Effector memory CD8-positive, alpha-beta T cell (primary cell): ENCODE measurements at regions not wholly inside any gene's neighbourhood (a gene's known extent, or its start where the extent isn't known, plus 50 kb on each side); places are given as distances from the start of the nearest gene placed in this dataset.

Experiments
- ATAC-seq: fragments of 150-1000 bp; cut with Tn5 transposase; replicated peaks from 2 replicates; pipeline ENCODE4 v1.10.0; 2021; ENCODE audit warnings: mild to moderate bottlenecking, moderate library complexity
- DNase-seq, 3 experiments: peaks; one replicate each; pipeline ENCODE4 v3.0.0; 2021
- H3K27ac Mint-ChIP-seq, 2 donors: one replicate each; pipeline ENCODE4 v1.8.0; 2022; ENCODE audit warnings: mild to moderate bottlenecking in 2 of 2, mixed read lengths in 2 of 2, moderate library complexity in 2 of 2
- H3K27me3 Mint-ChIP-seq, 2 donors: one replicate each; pipeline ENCODE4 v1.8.0; 2022; ENCODE audit warnings: mixed read lengths in 2 of 2
- H3K36me3 Mint-ChIP-seq: one replicate; pipeline ENCODE4 v1.8.0; 2022; ENCODE audit warnings: mild to moderate bottlenecking, moderate library complexity, mixed read lengths; ENCODE audit not compliant: insufficient read depth
- H3K4me1 Mint-ChIP-seq, 2 donors: one replicate each; pipeline ENCODE4 v1.8.0; 2022; ENCODE audit warnings: low read depth in 2 of 2, mixed read lengths in 2 of 2
- H3K4me3 Mint-ChIP-seq, 2 donors: one replicate each; pipeline ENCODE4 v1.8.0; 2022; ENCODE audit warnings: mild to moderate bottlenecking in 2 of 2, mixed read lengths in 2 of 2, moderate library complexity in 2 of 2
- H3K9me3 Mint-ChIP-seq, 2 donors: one replicate each; pipeline ENCODE4 v1.8.0; 2022; ENCODE audit warnings: mixed read lengths in 2 of 2

DNA sequence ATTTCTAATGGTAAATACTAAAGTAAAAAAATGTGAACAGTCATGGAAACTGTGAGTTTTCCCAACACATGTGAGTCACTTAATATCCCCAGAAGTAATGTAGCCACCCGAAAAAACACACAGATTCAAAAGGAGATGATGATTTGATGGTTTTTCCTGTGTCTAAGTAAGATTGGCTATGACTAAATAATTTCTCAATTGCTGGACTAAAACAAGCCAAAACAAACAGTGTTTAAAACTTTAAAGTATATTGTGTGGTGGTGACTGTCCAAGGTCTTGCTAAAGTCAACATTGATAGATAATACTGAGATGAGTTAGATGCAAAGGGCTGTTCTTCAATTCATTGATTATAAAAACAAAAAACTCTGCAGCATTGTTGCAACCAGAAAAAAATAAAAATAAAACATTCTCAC lies 89.6 kb upstream of the SOX5 start:
- Mint-ChIP-seq H3K9me3 (no peaks in the 10 kb centered on the region), H3K27ac (no peak overlapping the region), H3K4me1 (no peaks in the 10 kb centered on the region), H3K36me3 (no peaks in the 10 kb centered on the region), H3K4me3 (no peak overlapping the region), H3K27me3 (no peaks in the 10 kb centered on the region)
- DNase-seq (no peak), ATAC-seq (no peak)

GRCh38 chr12:24038211-24038997 lies 88.9 kb upstream of the SOX5 start:
- no peak overlapping the region for H3K27ac Mint-ChIP-seq
- ATAC-seq, result no peak

DNA sequence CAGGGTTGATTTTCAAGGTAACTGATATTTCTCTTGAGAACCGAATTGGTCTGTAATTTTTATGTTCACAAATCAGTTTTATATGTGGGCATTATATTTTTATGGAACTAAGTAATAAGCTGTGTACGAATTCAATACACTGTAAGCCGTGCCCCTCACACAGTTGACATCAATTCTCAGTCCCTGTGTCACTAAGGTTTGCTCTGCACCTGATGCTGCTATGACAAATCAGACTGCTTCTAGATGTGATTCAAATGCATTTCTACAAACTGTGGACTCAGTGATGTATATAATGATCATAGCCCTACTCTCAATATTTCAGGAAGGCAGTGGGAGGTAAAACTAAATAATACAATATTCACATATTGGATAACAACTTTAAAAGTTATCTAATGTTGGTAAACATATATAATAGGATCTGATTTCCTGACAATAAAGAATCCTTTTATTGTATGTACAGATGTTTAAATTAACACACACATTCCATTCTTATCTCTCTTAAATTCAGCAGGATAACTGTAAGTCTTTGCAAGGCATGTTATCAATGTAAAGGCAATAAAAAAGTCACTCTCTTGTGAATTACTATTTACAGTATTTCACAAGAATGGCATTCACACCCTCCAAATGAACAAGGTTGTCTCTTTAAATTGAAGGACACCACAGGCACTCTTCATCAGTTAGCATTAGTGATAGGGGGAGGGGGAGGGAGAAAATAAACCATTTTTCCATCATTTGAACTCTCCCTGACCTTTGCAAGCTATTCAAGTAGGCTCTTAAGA lies 87.2 kb upstream of the SOX5 start:
- no peak for ATAC-seq
- H3K36me3 Mint-ChIP-seq, result no peaks in the 10 kb centered on the region
- H3K4me1 Mint-ChIP-seq, result no peaks in the 10 kb centered on the region
- H3K9me3 Mint-ChIP-seq, result no peaks in the 10 kb centered on the region
- DNase-seq, result no peak
- no peaks in the 10 kb centered on the region for H3K27me3 Mint-ChIP-seq
- H3K4me3 Mint-ChIP-seq, result no peak overlapping the region
- H3K27ac Mint-ChIP-seq, result no peak overlapping the region

More at GRCh38 chr12:24038211-24038997, 88.9 kb upstream of the SOX5 start:
- H3K4me3 Mint-ChIP-seq, result no peak overlapping the region
- no peaks in the 10 kb centered on the region for H3K36me3 Mint-ChIP-seq
- no peaks in the 10 kb centered on the region for H3K27me3 Mint-ChIP-seq
- no peak for DNase-seq
- no peaks in the 10 kb centered on the region for H3K9me3 Mint-ChIP-seq
- no peaks in the 10 kb centered on the region for H3K4me1 Mint-ChIP-seq

- Mint-ChIP-seq H3K4me3 (no peak overlapping the region), H3K36me3 (no peaks in the 10 kb centered on the region), H3K4me1 (no peaks in the 10 kb centered on the region), H3K9me3 (no peaks in the 10 kb centered on the region), H3K27ac (no peak overlapping the region), H3K27me3 (no peaks in the 10 kb centered on the region)
- no peak for ATAC-seq
- DNase-seq, result no peak
Measured at GRCh38 chr12:24034894-24035293, 85.4 kb upstream of the SOX5 start.

- no peaks in the 10 kb centered on the region for H3K36me3 Mint-ChIP-seq
- ATAC-seq (no peak), DNase-seq (no peak)
- H3K9me3 Mint-ChIP-seq, result no peaks in the 10 kb centered on the region
- H3K4me1 Mint-ChIP-seq, result no peaks in the 10 kb centered on the region
- H3K27ac Mint-ChIP-seq, result no peak overlapping the region
- H3K4me3 Mint-ChIP-seq, result no peak overlapping the region
- H3K27me3 Mint-ChIP-seq, result no peaks in the 10 kb centered on the region
Measured at GRCh38 chr12:24034160-24034559, 84.7 kb upstream of the SOX5 start.

- no peak for DNase-seq
- no peaks in the 10 kb centered on the region for H3K36me3 Mint-ChIP-seq
- H3K27me3 Mint-ChIP-seq, result no peaks in the 10 kb centered on the region
- peaks cover 0 to 10% of the 10 kb centered on the region in 2 donors for H3K9me3 Mint-ChIP-seq
- no peak for ATAC-seq
- no peaks in the 10 kb centered on the region for H3K4me1 Mint-ChIP-seq
- no peak overlapping the region for H3K4me3 Mint-ChIP-seq
- no peak overlapping the region for H3K27ac Mint-ChIP-seq
Measured at GRCh38 chr12:24027352-24027751, 77.9 kb upstream of the SOX5 start.

- Mint-ChIP-seq H3K4me1 (no peaks in the 10 kb centered on the region), H3K27ac (no peak overlapping the region), H3K27me3 (no peaks in the 10 kb centered on the region), H3K9me3 (peaks cover 3 to 10% of the 10 kb centered on the region in 2 donors), H3K4me3 (no peak overlapping the region), H3K36me3 (no peaks in the 10 kb centered on the region)
- ATAC-seq (no peak), DNase-seq (no peak)
Measured at GRCh38 chr12:24025153-24025798, 75.8 kb upstream of the SOX5 start.

- H3K27ac Mint-ChIP-seq, result no peak overlapping the region
- no peaks in the 10 kb centered on the region for H3K36me3 Mint-ChIP-seq
- DNase-seq, result no peak
- ATAC-seq, result no peak
- no peaks in the 10 kb centered on the region for H3K27me3 Mint-ChIP-seq
- no peak overlapping the region for H3K4me3 Mint-ChIP-seq
- peaks cover 3 to 6% of the 10 kb centered on the region in 2 donors for H3K9me3 Mint-ChIP-seq
- no peaks in the 10 kb centered on the region for H3K4me1 Mint-ChIP-seq
Measured at GRCh38 chr12:24023081-24023480, 73.6 kb upstream of the SOX5 start.

DNA sequence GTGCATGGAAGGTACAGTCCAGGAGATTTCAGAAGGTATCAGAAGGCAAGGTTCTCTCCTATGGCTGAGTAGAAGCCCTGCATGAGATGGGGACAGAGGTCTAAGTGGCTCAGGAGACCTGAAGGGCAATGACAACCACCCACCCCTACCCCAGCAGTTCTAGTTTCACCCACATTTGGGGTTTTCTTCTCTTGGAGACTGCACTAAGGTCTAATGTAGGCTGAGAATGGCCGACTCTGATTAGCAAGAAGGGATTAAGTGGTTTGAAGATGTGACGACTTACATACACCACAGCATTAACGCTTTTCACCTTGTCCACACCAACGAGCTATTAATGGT lies 71.7 kb upstream of the SOX5 start:
- no peaks in the 10 kb centered on the region for H3K4me1 Mint-ChIP-seq
- H3K4me3 Mint-ChIP-seq, result no peak overlapping the region
- H3K27me3 Mint-ChIP-seq, result no peaks in the 10 kb centered on the region
- H3K36me3 Mint-ChIP-seq, result no peaks in the 10 kb centered on the region
- no peak overlapping the region for H3K27ac Mint-ChIP-seq
- H3K9me3 Mint-ChIP-seq, result peaks cover 7 to 11% of the 10 kb centered on the region in 2 donors
- DNase-seq, result no peak
- no peak for ATAC-seq

GRCh38 chr12:24020397-24021163 lies 71.1 kb upstream of the SOX5 start:
- H3K27me3 Mint-ChIP-seq, result no peaks in the 10 kb centered on the region

DNA sequence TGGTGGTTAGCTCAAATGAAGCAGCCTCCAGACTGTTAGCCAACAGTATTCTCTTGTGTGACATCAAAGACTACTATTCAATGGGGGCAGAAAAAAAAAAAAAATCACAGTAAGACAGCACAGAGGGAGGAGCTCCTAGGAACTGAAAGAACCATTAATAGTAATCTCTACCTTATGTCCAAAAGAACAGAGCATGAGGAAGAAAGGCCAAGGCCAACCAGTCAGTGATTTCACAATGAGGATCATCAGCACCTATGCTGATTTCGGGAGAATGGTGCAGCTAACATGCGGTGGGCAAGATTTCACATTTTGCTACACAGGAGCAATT lies 66.3 kb upstream of the SOX5 start:
- Mint-ChIP-seq H3K36me3 (no peaks in the 10 kb centered on the region), H3K27me3 (no peaks in the 10 kb centered on the region), H3K27ac (no peak overlapping the region), H3K4me1 (no peaks in the 10 kb centered on the region), H3K4me3 (no peak overlapping the region), H3K9me3 (peaks cover 9 to 11% of the 10 kb centered on the region in 2 donors)
- ATAC-seq (no peak), DNase-seq (no peak)

More at GRCh38 chr12:24020397-24021163, 71.1 kb upstream of the SOX5 start:
- Mint-ChIP-seq H3K4me1 (no peaks in the 10 kb centered on the region), H3K27ac (no peak overlapping the region), H3K36me3 (no peaks in the 10 kb centered on the region), H3K4me3 (no peak overlapping the region), H3K9me3 (peaks cover 7 to 11% of the 10 kb centered on the region in 2 donors)
- ATAC-seq (no peak), DNase-seq (no peak)

- DNase-seq (no peak), ATAC-seq (no peak)
- no peaks in the 10 kb centered on the region for H3K27me3 Mint-ChIP-seq
- no peak overlapping the region for H3K27ac Mint-ChIP-seq
- H3K9me3 Mint-ChIP-seq, result peaks cover 7 to 11% of the 10 kb centered on the region in 2 donors
- H3K4me3 Mint-ChIP-seq, result no peak overlapping the region
- no peaks in the 10 kb centered on the region for H3K36me3 Mint-ChIP-seq
- no peaks in the 10 kb centered on the region for H3K4me1 Mint-ChIP-seq
Measured at GRCh38 chr12:24014915-24015832, 65.7 kb upstream of the SOX5 start.
